PC-3 (cell line): ENCODE measurements at regions not wholly inside any gene's neighbourhood (a gene's known extent, or its start where the extent isn't known, plus 50 kb on each side); places are given as distances from the start of the nearest gene placed in this dataset.
"Not testable (repeated sequence)": the region's sequence is repeated elsewhere in the genome, so short reads cannot be mapped to it uniquely, and the experiment has no call there.

Experiments used
- ATAC-seq: fragments of 200-7000 bp; cut with Tn5 transposase; 2 replicates; pipeline ENCODE4 v1.9.1; 2020; ENCODE audit warnings: mild to moderate bottlenecking, moderate library complexity
- BruUV-seq: library from RNA; stranded (reverse); fragments of 400-500 nt; replicated peaks from 2 replicates; lab custom pipeline; 2021; lab: Mats Ljungman, UMichigan
- CTCF ChIA-PET: fragments of 300-600 bp; sonication (Branson Sonifier 250); formaldehyde crosslinking; loops from one replicate; lab custom pipeline; 2022; ENCODE audit warnings: antibody characterized with exemption; lab: Charles Lee
- POLR2A ChIA-PET: fragments of 300-600 bp; sonication (Branson Sonifier 250); formaldehyde crosslinking; loops from one replicate; lab custom pipeline; 2022; ENCODE audit warnings: antibody characterized with exemption; ENCODE audit not compliant: unreplicated experiment; lab: Charles Lee
- DNase-seq: peaks from one replicate; pipeline ENCODE4 v3.0.0-alpha.2; 2015
- H2AFZ ChIP-seq: fragments of 300-600 bp; sonication (generic); 2 replicates; pipeline ENCODE4 v1.6.0; 2016; ENCODE audit warnings: antibody characterized with exemption, low read length
- H3F3A ChIP-seq: fragments of 300-600 bp; sonication (generic); one replicate; pipeline ENCODE4 v1.6.0; 2017; ENCODE audit warnings: antibody characterized with exemption, low read length, control low read depth, mild to moderate bottlenecking; ENCODE audit not compliant: unreplicated experiment
- H3K27ac ChIP-seq: fragments of 300-600 bp; sonication (generic); 2 replicates; pipeline ENCODE4 v1.5.1; 2016; ENCODE audit warnings: mild to moderate bottlenecking, low read length
- H3K27me3 ChIP-seq: fragments of 300-600 bp; sonication (generic); 2 replicates; pipeline ENCODE4 v1.6.1; 2016; ENCODE audit warnings: low read length, mixed read lengths
- H3K36me3 ChIP-seq: fragments of 300-600 bp; sonication (generic); 2 replicates; pipeline ENCODE4 v1.6.1; 2016; ENCODE audit warnings: low read depth, mixed run types, low read length, mixed read lengths
- H3K4me1 ChIP-seq: fragments of 300-600 bp; sonication (generic); 2 replicates; pipeline ENCODE4 v1.5.1; 2016; ENCODE audit warnings: low read length; ENCODE audit not compliant: insufficient read depth
- H3K4me2 ChIP-seq: fragments of 300-600 bp; sonication (generic); 2 replicates; pipeline ENCODE4 v1.6.0; 2016; ENCODE audit warnings: low read length
- H3K4me3 ChIP-seq: fragments of 300-600 bp; sonication (generic); 2 replicates; pipeline ENCODE4 v1.5.1; 2016; ENCODE audit warnings: mild to moderate bottlenecking, low read length, mixed read lengths
- H3K79me2 ChIP-seq: fragments of 300-600 bp; sonication (generic); 2 replicates; pipeline ENCODE4 v1.6.1; 2017; ENCODE audit warnings: low read length, mixed read lengths
- H3K9ac ChIP-seq: fragments of 300-600 bp; sonication (generic); 2 replicates; pipeline ENCODE4 v1.6.0; 2016; ENCODE audit warnings: mild to moderate bottlenecking, low read length
- H3K9me2 ChIP-seq: fragments of 300-600 bp; sonication (generic); replicated peaks from 2 replicates; pipeline ENCODE4 v1.6.1; 2016; ENCODE audit warnings: mixed run types, low read length, mixed read lengths
- H3K9me3 ChIP-seq: fragments of 300-600 bp; sonication (generic); 2 replicates; pipeline ENCODE4 v1.6.1; 2016; ENCODE audit warnings: low read length, mixed read lengths
- H4K20me1 ChIP-seq: fragments of 300-600 bp; sonication (generic); 2 replicates; pipeline ENCODE4 v1.6.1; 2016; ENCODE audit warnings: low read length, mixed read lengths
- CTCF ChIP-seq: fragments of 300-600 bp; sonication (generic); conservative IDR thresholded peaks from 2 replicates; pipeline ENCODE4 v1.5.1; 2017; ENCODE audit warnings: antibody characterized with exemption, low read depth, mild to moderate bottlenecking, low read length
- EZH2 ChIP-seq: fragments of 300-600 bp; sonication (generic); IDR thresholded peaks from one replicate; pipeline ENCODE4 v1.6.1; 2017; ENCODE audit warnings: antibody characterized with exemption, mild to moderate bottlenecking, low read length; ENCODE audit not compliant: unreplicated experiment
- EZH2phosphoT487 ChIP-seq: fragments of 300-600 bp; sonication (generic); IDR thresholded peaks from 2 replicates; pipeline ENCODE4 v1.6.1; 2018; ENCODE audit warnings: mild to moderate bottlenecking, antibody characterized with exemption, low read length, borderline replicate concordance
- intact Hi-C: fragments of 100-400 bp; cut with micrococcal nuclease; formaldehyde crosslinking; loops from 2 replicates; pipeline ENCODE4 v1.9.0; 2023

GRCh38 chr10:38226385-38226784, 132.2 kb downstream of the ZNF37A start:
- no peaks in the 10 kb centered on the region for H3F3A ChIP-seq
- no peak for DNase-seq
- BruUV-seq: no TSS peak
- no peak overlapping the region for H3K4me2 ChIP-seq
- no peaks in the 10 kb centered on the region for H3K4me1 ChIP-seq
- POLR2A ChIA-PET: no interaction called here
- no peaks in the 10 kb centered on the region for H3K36me3 ChIP-seq
- ATAC-seq: no peak
- intact Hi-C loops: no loop called here
- H3K9me3 ChIP-seq: peaks cover 6% of the 10 kb centered on the region; the same call in 1 of the 2 replicates
- no peak overlapping the region for H3K4me3 ChIP-seq
- no peaks in the 10 kb centered on the region for H3K79me2 ChIP-seq
- H3K27ac ChIP-seq: no peak overlapping the region
- no peak overlapping the region for H2AFZ ChIP-seq
- CTCF ChIA-PET: no interaction called here
- no peak overlapping the region for H3K9ac ChIP-seq
- no peaks in the 10 kb centered on the region for H4K20me1 ChIP-seq
- H3K9me2 ChIP-seq: no peaks in the 10 kb centered on the region
- TF ChIP-seq EZH2 (no peak), EZH2phosphoT487 (no peak), CTCF (no peak)
- H3K27me3 ChIP-seq: no peaks in the 10 kb centered on the region

GRCh38 chr10:38228394-38228793, 134.3 kb downstream of the ZNF37A start:
- TF ChIP-seq EZH2: no peak
- no peak for TF ChIP-seq CTCF
- TF ChIP-seq EZH2phosphoT487: no peak
- Histone ChIP-seq H3K9me3 (peaks cover 6% of the 10 kb centered on the region; the same call in 1 of the 2 replicates), H3K9me2 (no peaks in the 10 kb centered on the region), H2AFZ (no peak overlapping the region), H3K4me3 (no peak overlapping the region), H3K27me3 (no peaks in the 10 kb centered on the region), H3K79me2 (no peaks in the 10 kb centered on the region), H3K4me1 (no peaks in the 10 kb centered on the region), H3K36me3 (no peaks in the 10 kb centered on the region), H4K20me1 (no peaks in the 10 kb centered on the region), H3F3A (no peaks in the 10 kb centered on the region), H3K27ac (no peak overlapping the region), H3K9ac (no peak overlapping the region), H3K4me2 (no peak overlapping the region)
- intact Hi-C loops: no loop called here
- ATAC-seq: no peak
- CTCF ChIA-PET: no interaction called here
- POLR2A ChIA-PET: no interaction called here
- DNase-seq: no peak
- no TSS peak for BruUV-seq

- H3K4me3 ChIP-seq, H3K27me3 ChIP-seq, intact Hi-C loops, POLR2A ChIA-PET, H3K9ac ChIP-seq, H3K79me2 ChIP-seq, H3K4me2 ChIP-seq, H3K36me3 ChIP-seq, H3K9me2 ChIP-seq, H2AFZ ChIP-seq, H3K9me3 ChIP-seq, DNase-seq, H3K27ac ChIP-seq, BruUV-seq, H3K4me1 ChIP-seq, CTCF ChIA-PET, H4K20me1 ChIP-seq, ATAC-seq, H3F3A ChIP-seq: not testable (repeated sequence)
Observed at GRCh38 chr10:38238479-38238878, 144.3 kb downstream of the ZNF37A start.

- H3K9me3 ChIP-seq, H3K4me2 ChIP-seq, H3K36me3 ChIP-seq, H4K20me1 ChIP-seq, H3F3A ChIP-seq, intact Hi-C loops, H3K4me1 ChIP-seq, POLR2A ChIA-PET, ATAC-seq, H3K27me3 ChIP-seq, CTCF ChIA-PET, H3K4me3 ChIP-seq, H3K9ac ChIP-seq, H3K9me2 ChIP-seq, H3K27ac ChIP-seq, H2AFZ ChIP-seq, H3K79me2 ChIP-seq, BruUV-seq: not testable (repeated sequence)
- DNase-seq: peak; percentile 10
Observed at GRCh38 chr10:38242061-38242649, 148.0 kb downstream of the ZNF37A start.

GRCh38 chr10:38248113-38248512, 154.0 kb downstream of the ZNF37A start:
- H3K9me3 ChIP-seq, H3K4me3 ChIP-seq, H4K20me1 ChIP-seq, H3K36me3 ChIP-seq, ATAC-seq, H3K27ac ChIP-seq, DNase-seq, POLR2A ChIA-PET, CTCF ChIA-PET, H3K4me1 ChIP-seq, H2AFZ ChIP-seq, H3K79me2 ChIP-seq, intact Hi-C loops, H3F3A ChIP-seq, BruUV-seq, H3K4me2 ChIP-seq, H3K27me3 ChIP-seq, H3K9me2 ChIP-seq, H3K9ac ChIP-seq: not testable (repeated sequence)
